ENCODE measurements at regions not wholly inside any gene's neighbourhood (a gene's known extent, or its start where the extent isn't known, plus 50 kb on each side); places are given as distances from the start of the nearest gene placed in this dataset.

GRCh38 chr4:81884986-81885385 is 413.3 kb upstream of the RASGEF1B start:
- Histone ChIP-seq H3K4me1 (ENCODE audit: control insufficient read depth, insufficient read depth, low read length) (no peaks in the 10 kb centered on the region), H3K79me2 (ENCODE audit: control insufficient read depth, insufficient read depth, low read length) (no peaks in the 10 kb centered on the region), H3K9ac (ENCODE audit: control insufficient read depth, insufficient read depth, low read length) (no peak overlapping the region), H4K20me1 (ENCODE audit: control insufficient read depth, insufficient read depth) (no peaks in the 10 kb centered on the region), H3K27me3 (replicated peaks in 1 of 2; ENCODE audit: control insufficient read depth in 2 of 2, insufficient read depth in 2 of 2, low read length in 1 of 2) (no peaks in the 10 kb centered on the region; a peak in 1 of 4 replicates), H3K4me2 (ENCODE audit: control insufficient read depth, insufficient read depth) (no peak overlapping the region), H3K27ac (ENCODE audit: control insufficient read depth, insufficient read depth) (no peak overlapping the region), H3K4me3 (no peak overlapping the region), H3K36me3 (ENCODE audit: control insufficient read depth in 2 of 2, insufficient read depth in 2 of 2, low read length in 1 of 2) (no peaks in the 10 kb centered on the region), H3K9me3 (replicated peaks; ENCODE audit: control insufficient read depth, insufficient read depth, low read length) (no peaks in the 10 kb centered on the region), H2AFZ (ENCODE audit: control insufficient read depth, low read depth, low read length) (no peak overlapping the region)
- CTCF ChIA-PET = interaction anchor here (0.9 to 1.4 kb wide), 2 partner anchors 28 to 154 kb away, joined by 3 read pairs; no protein-coding TSS in a partner anchor
- no TSS peak for BruUV-seq (replicated peaks)
- intact Hi-C loops (cut with micrococcal nuclease; ENCODE audit: unreplicated experiment) (no loop called here), in situ Hi-C loops (cut with MboI) (no loop called here)
- SMC1A ChIA-PET (ENCODE audit: uncharacterized antibody, unreplicated experiment) = no interaction called here
- POLR2A ChIA-PET = interaction anchor here (0.5 kb wide), 1 partner anchor 24 kb away, joined by 4 read pairs; no protein-coding TSS in a partner anchor
- no peak for TF ChIP-seq GABPA (IDR thresholded peaks at IDR 0.05; ENCODE audit: low read depth)
- no peak for TF ChIP-seq SUPT20H (IDR thresholded peaks at IDR 0.05; ENCODE audit: borderline replicate concordance, control insufficient read depth, low read depth, low read length)
- TF ChIP-seq ZBTB33 (IDR thresholded peaks at IDR 0.05) = no peak
- no peak for TF ChIP-seq BCL11A (IDR thresholded peaks at IDR 0.05; ENCODE audit: low read depth, low read length)
- TF ChIP-seq, protein P1, sequence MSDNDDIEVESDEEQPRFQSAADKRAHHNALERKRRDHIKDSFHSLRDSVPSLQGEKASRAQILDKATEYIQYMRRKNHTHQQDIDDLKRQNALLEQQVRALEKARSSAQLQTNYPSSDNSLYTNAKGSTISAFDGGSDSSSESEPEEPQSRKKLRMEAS (IDR thresholded peaks at IDR 0.05; ENCODE audit: low read depth, low read length) = no peak
- TF ChIP-seq MEF2A (IDR thresholded peaks at IDR 0.05; ENCODE audit: insufficient read depth, low read depth, low read length) = no peak
- no peak for TF ChIP-seq BACH1 (IDR thresholded peaks at IDR 0.05; ENCODE audit: borderline replicate concordance)
- no peak for TF ChIP-seq ETV6 (conservative IDR thresholded peaks at IDR 0.05 in 1 of 2, IDR thresholded peaks at IDR 0.05 in 1 of 2; ENCODE audit: borderline replicate concordance in 1 of 2, low read depth in 1 of 2)
- TF ChIP-seq, protein P2, sequence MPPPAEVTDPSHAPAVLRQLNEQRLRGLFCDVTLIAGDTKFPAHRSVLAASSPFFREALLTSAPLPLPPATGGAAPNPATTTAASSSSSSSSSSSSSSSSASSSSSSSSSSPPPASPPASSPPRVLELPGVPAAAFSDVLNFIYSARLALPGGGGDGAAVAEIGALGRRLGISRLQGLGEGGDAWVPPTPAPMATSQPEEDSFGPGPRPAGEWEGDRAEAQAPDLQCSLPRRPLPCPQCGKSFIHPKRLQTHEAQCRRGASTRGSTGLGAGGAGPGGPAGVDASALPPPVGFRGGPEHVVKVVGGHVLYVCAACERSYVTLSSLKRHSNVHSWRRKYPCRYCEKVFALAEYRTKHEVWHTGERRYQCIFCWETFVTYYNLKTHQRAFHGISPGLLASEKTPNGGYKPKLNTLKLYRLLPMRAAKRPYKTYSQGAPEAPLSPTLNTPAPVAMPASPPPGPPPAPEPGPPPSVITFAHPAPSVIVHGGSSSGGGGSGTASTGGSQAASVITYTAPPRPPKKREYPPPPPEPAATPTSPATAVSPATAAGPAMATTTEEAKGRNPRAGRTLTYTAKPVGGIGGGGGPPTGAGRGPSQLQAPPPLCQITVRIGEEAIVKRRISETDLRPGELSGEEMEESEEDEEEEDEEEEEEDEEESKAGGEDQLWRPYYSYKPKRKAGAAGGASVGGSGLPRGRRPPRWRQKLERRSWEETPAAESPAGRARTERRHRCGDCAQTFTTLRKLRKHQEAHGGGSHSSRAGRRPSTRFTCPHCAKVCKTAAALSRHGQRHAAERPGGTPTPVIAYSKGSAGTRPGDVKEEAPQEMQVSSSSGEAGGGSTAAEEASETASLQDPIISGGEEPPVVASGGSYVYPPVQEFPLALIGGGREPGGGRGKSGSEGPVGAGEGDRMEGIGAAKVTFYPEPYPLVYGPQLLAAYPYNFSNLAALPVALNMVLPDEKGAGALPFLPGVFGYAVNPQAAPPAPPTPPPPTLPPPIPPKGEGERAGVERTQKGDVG (CRISPR knock-in tag; IDR thresholded peaks at IDR 0.05) = no peak
- no peak for TF ChIP-seq SRF (IDR thresholded peaks at IDR 0.05; ENCODE audit: low read depth in 2 of 2, low read length in 2 of 2)
- no peak for TF ChIP-seq SPI1 (IDR thresholded peaks at IDR 0.05; ENCODE audit: borderline replicate concordance, insufficient read depth, low read depth, low read length)
- TF ChIP-seq ZNF384 (IDR thresholded peaks at IDR 0.05; ENCODE audit: borderline replicate concordance, low read depth, low read length) = no peak
- no peak for TF ChIP-seq ASH2L (IDR thresholded peaks at IDR 0.05; ENCODE audit: borderline replicate concordance, low read depth)
- no peak for TF ChIP-seq NFYB (IDR thresholded peaks at IDR 0.05; ENCODE audit: insufficient read depth, low read depth, low read length)
- no peak for FAIRE-seq
- RAD21 ChIA-PET (ENCODE audit: unreplicated experiment) = no interaction called here
- no peak for ATAC-seq
- 33% methylated on average over 4 of the region's 4 CpGs for WGBS (ENCODE audit: insufficient coverage, insufficient replicate concordance, low lambda C conversion rate, missing lambda C conversion rate)
- DNase-seq (ENCODE audit: low read depth, low spot score) = no peak

Measured in GM12878 (cell line).